HG03095 (cell line): ENCODE measurements at regions not wholly inside any gene's neighbourhood (a gene's known extent, or its start where the extent isn't known, plus 50 kb on each side); places are given as distances from the start of the nearest gene placed in this dataset.
A peak's percentile ranks its signal among the peaks of the same experiment; 100 is the strongest.

ENCODE experiments used
- ATAC-seq: cut with Tn5 transposase; IDR thresholded peaks from one replicate; pipeline ENCODE4 v1.9.1; 2021; ENCODE audit warnings: moderate library complexity; ENCODE audit not compliant: unreplicated experiment

DNA sequence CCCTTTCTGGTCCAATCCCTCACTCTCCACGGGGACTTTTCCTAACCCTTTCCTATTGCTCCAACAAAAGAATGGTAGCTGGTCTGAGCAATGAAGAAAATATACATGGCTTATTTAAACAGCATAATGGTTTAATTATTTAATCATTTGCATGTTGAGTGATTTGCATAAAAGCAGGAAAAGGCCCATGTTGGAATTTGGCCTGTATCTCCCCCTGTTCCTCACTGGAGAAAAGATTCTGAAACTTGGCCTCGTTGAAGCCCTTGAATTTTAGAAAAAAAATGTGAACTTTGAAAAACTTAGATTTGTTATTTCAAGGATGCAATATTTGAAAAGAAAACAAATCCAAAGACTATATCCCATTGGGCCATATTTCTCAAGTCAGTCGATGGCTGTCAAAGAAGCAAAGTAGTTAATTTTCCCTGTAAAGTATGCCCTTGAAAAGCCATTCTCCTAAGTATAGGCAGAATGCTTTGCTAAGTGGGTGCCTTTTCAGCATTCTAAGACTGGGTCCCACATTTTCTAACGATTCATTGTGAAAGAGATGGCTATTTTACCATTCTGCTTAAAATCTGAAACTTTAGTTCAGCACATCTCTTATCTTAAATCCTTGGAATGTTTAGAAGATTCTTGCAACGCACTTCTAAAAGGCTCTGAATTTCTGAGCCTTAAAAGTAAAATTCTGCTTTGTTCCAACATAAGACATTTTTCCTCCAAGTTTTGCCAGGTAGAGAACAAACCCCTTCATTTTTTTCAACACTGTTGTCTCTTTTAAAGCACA is 428.8 kb downstream of the ARHGEF28 start:
- ATAC-seq = no peak

DNA sequence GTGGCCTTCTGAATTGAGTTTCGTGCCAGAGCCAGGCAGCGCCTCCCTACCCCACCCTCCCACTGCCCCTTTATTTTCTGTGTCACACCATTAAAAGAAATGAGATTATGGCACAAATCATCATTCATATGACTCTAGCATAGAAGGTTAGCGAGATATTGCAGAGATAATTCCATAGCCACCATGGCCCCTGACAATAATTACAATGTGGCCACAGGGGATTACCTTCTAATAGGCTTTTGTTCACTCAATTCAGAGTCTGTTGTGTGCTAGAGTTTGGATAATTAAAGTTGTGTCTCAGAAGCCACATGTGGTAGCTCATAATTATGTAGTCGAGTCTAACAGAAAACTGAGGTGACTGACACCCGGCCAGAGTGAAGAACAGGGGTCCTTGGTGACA is 428.1 kb downstream of the ARHGEF28 start:
- ATAC-seq = no peak

DNA sequence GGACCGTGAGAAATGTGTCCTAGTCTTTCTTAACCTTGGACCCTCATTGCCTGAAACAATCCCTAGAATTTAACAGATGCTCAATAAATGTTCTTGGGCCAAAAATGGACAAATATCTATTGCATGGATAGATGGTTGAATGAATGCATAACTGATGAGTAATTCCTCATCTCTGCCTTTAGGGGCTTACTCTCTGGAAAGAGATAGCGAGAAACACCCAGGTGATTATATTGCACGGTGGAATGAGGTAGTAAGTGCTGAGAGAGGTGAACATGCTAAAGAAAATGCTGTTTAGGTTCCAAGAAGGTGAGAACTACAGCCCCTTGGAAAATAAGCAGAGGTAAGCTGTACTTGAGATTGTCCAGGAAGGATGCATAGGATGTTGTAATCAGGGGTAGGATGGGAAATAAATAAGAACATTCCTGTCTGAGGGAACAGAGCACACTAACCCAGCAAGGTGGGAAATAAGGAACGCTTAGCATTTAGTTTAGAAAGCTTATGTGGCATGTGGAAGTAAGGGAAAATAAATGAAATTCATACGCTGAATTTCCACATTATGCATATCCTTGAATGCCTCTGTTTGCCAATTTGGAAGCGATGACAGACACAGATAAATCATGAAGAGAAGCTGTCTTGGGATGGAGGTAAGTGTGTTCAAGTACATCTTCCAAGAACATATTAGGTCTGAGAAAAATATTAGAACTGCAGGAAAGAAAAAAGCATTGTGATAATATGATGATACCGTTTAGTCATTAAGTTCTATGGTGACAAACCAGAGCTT is 426.6 kb downstream of the ARHGEF28 start:
- ATAC-seq = no peak

DNA sequence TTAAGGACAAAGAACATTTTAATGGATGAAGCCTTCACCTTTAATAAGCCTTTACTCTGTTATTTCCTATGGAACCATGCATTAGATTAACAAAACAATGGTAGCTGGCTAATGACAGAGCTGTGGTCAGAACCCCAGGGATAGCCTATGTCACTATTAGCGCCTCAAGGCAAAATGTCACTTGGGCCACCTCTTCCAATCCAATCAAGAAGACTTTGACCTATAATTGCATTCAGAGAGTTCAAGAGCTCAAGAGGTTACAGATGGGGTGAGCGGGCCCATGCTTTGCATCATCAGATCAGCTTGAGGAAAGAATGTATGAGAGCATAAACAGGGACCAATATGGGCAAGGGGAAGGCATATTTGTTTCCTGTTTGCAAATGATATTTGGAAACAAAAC is 425.1 kb downstream of the ARHGEF28 start:
- ATAC-seq = no peak

DNA sequence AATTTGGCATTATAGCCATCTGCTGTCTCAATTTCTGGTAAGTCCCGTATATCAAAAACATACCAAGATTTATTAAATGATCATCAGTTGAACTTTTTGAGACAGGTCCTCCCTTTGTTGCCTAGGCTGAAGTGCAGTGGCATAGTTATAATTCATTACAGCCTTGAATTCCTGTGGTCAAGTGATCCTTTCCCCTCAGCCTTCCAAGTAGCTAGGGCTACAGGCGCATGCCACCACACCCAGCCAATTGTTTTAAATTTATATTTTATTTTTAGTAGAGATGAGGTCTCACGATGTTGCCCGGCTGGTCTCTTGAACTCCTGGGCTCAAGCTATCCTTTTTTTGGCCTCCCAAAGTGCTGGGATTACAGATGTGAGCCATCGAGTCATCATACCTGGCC is 418.9 kb downstream of the ARHGEF28 start:
- ATAC-seq = no peak

DNA sequence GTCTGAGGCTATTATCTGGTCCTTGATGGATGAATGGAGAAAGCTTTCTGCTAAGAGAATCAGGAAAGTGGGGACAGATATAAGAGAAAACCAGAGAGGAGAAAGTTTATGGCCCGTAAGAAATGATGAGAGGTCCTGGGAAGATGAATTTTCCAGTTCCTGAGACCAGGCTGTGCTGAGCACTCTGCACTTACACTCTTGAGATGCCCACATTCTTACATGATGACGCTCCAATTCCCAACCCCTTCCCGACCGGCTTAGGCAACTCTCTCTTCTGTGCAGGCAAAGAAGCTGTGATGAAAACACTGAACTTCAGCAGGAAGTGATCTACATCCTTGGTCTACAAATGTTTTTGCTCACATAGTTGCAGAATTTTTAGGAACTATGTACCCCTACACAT is 417.0 kb downstream of the ARHGEF28 start:
- ATAC-seq = no peak

DNA sequence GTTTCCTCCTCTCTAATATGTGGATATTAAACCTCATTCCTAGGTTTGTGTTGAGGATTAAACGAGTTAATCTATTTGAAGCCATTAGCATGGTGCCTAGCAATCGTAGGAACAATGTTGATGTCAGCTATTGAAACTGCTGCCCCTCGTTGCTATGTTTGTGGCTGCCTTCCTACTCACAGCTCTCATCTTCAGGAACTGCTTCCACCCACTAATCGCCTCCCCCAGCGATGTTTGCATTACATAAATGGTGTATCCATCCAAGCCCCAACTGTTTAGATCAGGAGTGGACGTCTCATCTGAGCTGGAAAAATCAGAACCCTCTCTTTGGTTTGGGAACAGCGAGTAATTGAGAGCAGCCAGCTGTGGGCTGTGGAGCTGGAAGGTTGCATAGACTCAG is 416.6 kb downstream of the ARHGEF28 start:
- no peak for ATAC-seq

DNA sequence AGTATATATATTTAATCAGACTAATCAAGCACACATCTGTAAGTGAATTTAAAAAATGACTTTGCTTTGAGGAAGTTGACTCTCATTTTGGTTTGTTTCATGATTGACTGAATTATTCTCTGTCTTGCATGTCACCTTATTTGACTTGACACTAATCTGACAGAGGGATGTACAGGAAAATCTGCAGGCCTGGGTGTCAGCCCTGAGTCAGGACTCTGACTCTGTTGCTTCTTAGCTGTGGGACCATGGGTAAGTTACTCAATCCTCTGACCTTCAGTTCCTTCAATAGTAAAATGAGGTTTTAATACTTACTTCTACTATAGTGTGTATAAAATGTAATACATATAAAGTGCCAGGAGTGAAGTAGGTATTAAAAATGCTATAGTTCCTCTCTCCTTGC is 415.9 kb downstream of the ARHGEF28 start:
- no peak for ATAC-seq

DNA sequence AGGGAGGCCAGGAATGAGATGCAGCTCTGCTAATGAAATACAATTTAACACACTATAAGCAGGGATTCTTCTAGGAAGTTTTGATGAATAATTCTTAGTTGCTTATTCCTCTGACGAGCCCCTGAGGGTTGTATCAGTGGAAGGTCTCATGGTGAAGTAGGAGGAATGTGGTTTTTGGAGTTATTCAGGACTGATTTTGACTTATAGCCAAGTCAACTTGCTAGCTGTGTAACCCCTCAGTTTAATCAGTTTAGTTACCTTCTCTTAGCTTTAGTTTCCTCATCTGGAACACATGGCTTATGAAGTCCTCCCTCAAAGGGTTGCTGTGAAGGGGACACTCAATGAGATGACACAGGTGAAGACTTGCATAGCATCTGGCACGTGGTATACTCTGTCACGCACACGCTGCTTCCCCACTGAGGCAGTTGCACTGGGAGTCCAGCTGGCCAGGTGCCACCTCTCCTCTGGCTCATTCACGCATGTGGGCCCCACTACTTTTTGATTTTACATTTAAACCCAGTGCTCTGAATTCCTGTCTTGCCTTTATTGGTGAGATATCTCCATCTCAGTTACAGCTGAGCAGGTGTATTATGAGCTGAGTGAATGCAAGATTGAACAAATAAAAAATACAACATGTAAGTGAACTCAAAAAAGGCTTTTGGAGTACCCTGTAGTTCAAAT is 415.0 kb downstream of the ARHGEF28 start:
- no peak for ATAC-seq

DNA sequence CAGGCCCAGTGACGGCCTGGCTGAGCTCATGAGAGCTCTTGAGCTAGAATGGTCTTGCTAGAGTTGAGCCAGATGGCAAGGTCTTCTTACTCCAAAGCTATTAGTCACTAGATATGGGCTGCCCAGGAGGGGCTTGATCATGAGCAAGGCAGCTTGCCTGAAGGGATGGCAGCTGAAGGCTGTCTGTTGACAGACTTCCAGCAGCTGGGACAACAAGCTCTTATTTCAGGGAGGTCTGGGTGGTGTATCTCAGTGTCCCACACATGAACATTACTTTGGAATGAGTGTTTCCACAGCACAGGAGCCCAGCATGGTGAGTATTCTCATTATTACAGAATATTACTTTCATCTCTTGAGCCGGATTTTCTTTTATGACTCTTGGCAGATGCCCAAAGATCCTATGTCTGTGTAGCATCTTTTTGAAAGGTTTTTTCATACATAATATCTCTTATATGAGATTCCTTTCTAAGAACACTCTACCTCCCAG is 414.1 kb downstream of the ARHGEF28 start:
- no peak for ATAC-seq

DNA sequence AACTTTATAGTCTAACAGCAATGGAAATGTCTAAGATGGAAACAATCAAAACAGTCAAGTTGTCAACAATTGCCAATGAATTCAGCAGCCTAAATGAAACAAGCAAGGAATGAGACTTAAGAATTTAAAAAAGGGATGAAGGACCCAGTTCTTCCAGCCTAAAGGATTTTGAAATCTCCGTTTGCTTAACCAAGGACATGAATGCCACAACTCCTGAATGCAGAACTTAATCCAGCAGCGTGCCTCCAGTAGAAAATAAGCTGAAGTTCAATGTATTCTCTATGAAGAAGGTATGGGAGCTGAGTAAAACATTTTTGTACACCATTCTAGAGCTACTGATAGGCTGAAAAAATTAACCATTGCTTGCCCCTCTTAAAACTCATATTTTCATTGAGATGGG is 411.3 kb downstream of the ARHGEF28 start:
- ATAC-seq = no peak

DNA sequence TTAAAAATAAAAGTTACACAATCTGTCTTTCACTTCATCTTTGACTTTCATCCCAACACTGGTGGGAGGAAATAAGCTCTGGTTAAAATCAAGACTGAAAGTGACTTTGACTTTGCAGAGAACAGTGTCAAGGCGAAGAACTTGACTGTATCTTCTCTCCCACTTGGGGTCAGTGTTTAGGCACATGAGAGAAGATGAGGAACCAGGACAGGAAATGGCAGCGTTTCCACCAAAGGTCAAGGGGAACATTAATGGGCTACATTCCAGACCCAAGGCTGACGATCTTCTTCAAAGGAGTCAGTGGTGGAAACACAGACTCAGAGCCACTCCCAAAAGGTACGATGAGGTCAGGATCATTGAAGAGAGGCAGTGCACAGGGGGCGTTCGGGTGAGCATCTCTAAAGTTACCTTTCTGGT is 409.5 kb downstream of the ARHGEF28 start:
- peak; percentile 60 for ATAC-seq

DNA sequence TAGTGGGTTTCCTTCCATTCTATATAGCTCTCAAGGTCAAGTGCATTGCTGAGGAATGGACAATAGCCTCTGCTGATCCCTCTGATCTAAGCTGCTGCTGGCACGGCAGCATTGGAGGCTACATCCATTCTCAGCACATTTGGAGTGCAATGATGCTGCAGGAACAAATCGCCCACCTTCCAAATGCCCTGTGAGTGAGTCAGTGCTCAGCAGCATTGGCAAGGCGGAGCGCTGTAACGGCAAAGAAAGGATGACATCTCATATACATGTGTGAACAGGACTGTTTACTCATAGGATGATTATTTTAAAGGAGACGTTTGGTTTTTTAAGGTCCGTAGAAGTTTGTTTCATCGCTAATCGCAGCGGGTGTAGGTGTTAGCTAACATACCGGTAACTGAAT is 408.7 kb downstream of the ARHGEF28 start:
- ATAC-seq = no peak

DNA sequence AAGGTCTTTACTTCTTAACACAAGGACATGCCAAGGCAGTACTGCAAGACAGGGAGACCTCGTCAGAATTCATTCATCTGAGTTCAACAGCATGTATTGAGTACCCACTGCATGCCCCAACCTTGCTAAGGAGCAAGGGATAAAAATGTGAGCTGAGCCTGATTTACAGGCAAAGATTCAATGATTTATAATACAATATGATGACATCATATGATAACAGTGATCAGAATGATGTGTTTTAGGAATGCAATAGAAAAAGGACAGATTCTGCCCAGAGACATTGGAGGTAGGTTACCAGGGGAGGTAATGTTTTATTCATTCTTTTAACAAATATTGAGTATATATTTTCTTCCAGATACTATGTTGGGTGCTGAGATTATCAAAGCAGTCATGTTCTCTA is 406.6 kb downstream of the ARHGEF28 start:
- ATAC-seq = no peak

DNA sequence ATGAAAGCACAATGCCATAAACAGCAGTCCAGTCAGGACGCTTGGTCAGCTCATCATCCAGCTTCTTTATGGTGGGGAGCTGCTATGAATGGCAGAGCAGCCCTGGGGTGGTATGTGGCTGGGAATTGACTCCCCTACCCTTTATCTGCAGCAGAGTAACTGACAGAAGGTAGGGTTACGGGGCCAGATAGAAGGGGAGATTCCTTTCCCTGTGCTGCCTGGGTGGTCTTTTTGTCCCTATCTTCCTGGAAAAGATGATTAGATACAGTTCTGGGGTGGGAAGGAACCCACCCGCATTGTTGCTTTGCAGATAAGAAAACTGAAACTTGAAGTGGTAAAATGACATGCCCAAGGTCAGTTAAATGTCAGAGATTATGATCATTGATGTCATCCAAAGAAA is 405.5 kb downstream of the ARHGEF28 start:
- no peak for ATAC-seq

DNA sequence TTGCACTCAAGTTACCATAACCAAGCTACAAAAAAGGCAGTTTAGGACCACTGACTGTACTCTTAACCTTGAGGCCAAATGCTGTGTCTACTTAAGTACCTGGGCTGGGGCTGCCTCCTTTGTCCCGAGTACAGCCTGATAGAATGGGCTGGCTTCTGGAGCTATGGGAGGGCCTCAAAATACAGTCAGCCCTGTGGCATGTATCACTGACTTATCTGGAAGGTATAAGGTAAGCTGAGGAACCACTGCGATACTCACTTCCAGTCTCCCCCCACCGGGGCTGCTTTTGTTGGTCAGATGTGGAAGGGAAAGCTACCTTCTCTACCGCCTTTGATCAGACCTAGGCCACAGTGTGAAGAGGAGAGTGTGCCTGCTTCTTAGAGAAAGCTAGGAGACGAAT is 404.8 kb downstream of the ARHGEF28 start:
- no peak for ATAC-seq

DNA sequence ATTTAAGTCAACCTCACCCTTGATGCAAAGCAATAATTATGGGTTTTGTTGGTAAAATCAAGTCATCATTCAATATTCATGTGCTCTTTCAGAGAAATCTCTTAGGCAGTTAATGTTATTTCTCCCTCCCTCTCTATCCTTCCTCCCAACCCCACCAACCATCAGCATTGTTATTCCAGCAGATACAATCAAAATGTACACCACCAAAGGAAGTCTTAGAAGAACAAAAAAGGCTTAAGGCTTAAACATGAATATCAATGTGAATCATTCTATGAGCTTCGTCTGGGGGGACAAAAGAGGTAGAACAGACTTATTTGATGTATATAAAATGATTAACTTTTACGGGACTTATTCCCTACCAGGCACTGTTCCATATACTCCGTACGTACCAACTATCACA is 404.4 kb downstream of the ARHGEF28 start:
- no peak for ATAC-seq

DNA sequence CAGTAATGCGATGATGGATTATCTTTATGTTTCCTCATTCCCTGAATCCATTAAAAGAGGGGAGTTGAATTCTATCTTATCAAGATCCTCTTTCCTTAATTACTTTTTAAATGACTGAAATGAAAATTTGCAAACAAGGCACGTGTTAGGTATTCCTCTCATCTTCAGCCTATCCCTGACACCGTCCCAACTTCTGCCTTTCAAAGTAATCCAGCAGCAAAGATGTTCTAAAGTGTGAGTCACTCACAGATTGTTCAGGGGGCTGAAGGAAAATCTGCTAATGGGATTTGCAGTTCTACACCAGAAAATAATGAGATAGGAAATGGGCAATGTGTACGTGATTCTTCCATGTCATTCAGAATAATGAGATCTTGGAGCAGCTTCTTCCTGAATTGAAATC is 403.0 kb downstream of the ARHGEF28 start:
- ATAC-seq = no peak

DNA sequence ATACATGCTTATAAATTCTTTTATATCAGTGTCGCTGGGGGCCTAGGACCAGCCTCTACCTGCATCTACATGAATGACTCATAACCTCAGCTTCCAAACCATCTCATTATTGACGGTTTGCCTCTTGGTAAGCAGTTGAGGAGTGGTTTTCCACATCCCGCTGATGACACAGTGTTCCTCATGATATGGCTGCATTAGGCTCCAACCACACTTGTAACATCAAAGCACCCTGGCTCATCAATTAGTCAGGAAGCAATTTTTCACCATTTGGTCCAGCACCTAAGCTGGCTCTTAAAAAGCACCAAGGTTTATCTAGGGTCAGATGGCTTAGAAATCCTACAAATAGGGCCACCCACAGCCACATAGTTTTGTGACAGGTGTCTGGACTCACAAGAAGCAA is 402.4 kb downstream of the ARHGEF28 start:
- ATAC-seq = no peak

DNA sequence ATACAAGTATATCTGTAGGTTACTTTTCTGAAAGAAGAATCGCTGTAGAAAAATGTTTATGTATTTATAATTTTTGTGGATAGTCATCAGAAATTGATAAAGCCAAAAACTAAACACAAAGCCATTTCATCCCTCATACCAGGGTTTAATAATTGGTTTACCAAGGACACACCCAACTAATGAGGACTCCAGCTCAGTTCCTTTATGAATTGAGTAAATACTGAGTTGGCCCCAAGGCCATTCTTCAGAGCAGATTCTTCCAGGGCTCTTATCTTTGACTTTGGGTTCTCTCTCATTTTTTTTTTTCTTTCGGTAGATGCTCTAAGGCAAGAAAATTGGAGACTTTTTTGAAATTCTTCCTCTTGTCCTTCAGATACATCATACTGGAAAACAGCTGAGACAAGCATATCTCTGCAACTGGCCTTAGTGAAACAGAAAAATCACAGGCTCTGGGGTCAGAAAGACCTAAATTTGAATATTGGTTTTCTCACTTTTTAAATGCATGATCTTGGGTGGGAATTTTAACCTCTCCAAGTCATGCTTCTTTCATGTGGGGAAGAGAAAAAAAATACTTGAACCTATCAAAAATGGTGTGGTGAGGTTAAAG is 401.8 kb downstream of the ARHGEF28 start:
- no peak for ATAC-seq

DNA sequence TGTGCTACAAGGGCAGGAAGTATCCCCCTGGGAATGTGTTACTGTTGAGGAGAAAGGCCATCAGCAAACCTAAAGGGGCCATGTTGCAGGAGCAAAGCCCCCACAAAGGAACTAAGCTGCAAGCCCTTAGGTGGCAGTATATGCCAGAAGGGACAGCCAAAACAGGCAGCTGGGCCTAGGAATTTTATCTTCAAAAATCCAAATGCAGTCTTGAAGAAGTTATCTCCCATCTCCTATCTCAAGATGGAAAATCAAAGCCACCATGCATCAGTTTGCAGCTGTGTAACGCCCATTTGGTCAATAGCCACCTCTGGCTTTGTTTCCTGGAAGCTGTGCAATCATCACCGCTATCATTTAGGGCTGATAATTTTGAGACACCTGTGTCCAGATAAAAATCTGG is 400.3 kb downstream of the ARHGEF28 start:
- ATAC-seq = no peak
